ENCODE measurements at regions not wholly inside any gene's neighbourhood (a gene's known extent, or its start where the extent isn't known, plus 50 kb on each side); places are given as distances from the start of the nearest gene placed in this dataset.

- Histone ChIP-seq H4K8ac (replicated peaks; ENCODE audit: insufficient read length, low read depth, low read length) (no peak overlapping the region), H3K4me2 (ENCODE audit: insufficient read depth, insufficient read length, low read length) (no peak overlapping the region), H2BK12ac (ENCODE audit: insufficient read length, low read depth, low read length) (no peak overlapping the region), H3K9me3 (ENCODE audit: control insufficient read depth, low read depth, low read length) (no peaks in the 10 kb centered on the region), H3K56ac (ENCODE audit: insufficient read length, low read depth, low read length) (no peak overlapping the region), H4K20me1 (ENCODE audit: control insufficient read depth, insufficient read depth, insufficient read length) (no peaks in the 10 kb centered on the region), H2BK5ac (ENCODE audit: insufficient read length, low read length) (no peak overlapping the region), H3K23me2 (ENCODE audit: insufficient read length, low read depth, low read length, poor library complexity, severe bottlenecking) (no peaks in the 10 kb centered on the region), H2BK15ac (ENCODE audit: low read depth, low read length) (no peak overlapping the region), H3K4ac (ENCODE audit: low read depth, low read length) (no peak overlapping the region), H3K4me1 (ENCODE audit: insufficient read depth, low read length) (no peaks in the 10 kb centered on the region), H3K14ac (ENCODE audit: insufficient read depth, low read length) (no peak overlapping the region), H2BK20ac (ENCODE audit: low read depth, low read length, poor library complexity, severe bottlenecking) (no peak overlapping the region), H3K27ac (ENCODE audit: insufficient read length, low read depth, low read length) (no peak overlapping the region), H4K5ac (ENCODE audit: insufficient read length, low read depth, low read length) (no peak overlapping the region), H2AK5ac (ENCODE audit: insufficient read length, low read length) (no peak overlapping the region), H3K79me2 (ENCODE audit: insufficient read depth, low read length) (no peaks in the 10 kb centered on the region), H2AFZ (ENCODE audit: low read length) (no peak overlapping the region), H3T11ph (ENCODE audit: low read length) (no peak overlapping the region), H3K18ac (ENCODE audit: insufficient read length, low read depth, low read length) (no peak overlapping the region), H2BK120ac (ENCODE audit: low read depth, low read length, poor library complexity, severe bottlenecking) (no peak overlapping the region), H4K91ac (ENCODE audit: insufficient read length, low read depth, low read length) (no peak overlapping the region), H3K9ac (ENCODE audit: extremely low read depth, insufficient read length, low read length) (no peak overlapping the region), H3K23ac (ENCODE audit: insufficient read length, low read depth, low read length) (no peak overlapping the region), H3K79me1 (ENCODE audit: insufficient read depth, low read depth, low read length, poor library complexity, severe bottlenecking) (no peaks in the 10 kb centered on the region), H3K27me3 (ENCODE audit: insufficient read depth, low read length) (no peaks in the 10 kb centered on the region)
- WGBS (ENCODE audit: extremely low coverage, insufficient read length, low lambda C conversion rate), result no CpG with 5 or more reads among the region's 1 CpG
- H3K27me3 Mint-ChIP-seq (ENCODE audit: low read depth), result no peaks in the 10 kb centered on the region; the same call in 1 of the 2 replicates
- H3K4me3 Mint-ChIP-seq, result no peak overlapping the region
- TF ChIP-seq CTCF (conservative IDR thresholded peaks at IDR 0.05), result no peak
- H3K27ac Mint-ChIP-seq, result no peak overlapping the region
- H3K4me1 Mint-ChIP-seq, result peaks cover 5 to 9% of the 10 kb centered on the region in 2 experiments; a peak in 3 of 4 replicates
- DNase-seq, result no peak
- peaks cover 6 to 13% (median 6%) of the 10 kb centered on the region in 3 experiments; a peak in 6 of 7 replicates for H3K36me3 Mint-ChIP-seq (ENCODE audit: insufficient read depth in 1 of 3, low read depth in 3 of 3)
- peaks cover 0 to 11% of the 10 kb centered on the region in 2 experiments; a peak in 2 of 5 replicates for H3K9me3 Mint-ChIP-seq
Observed at GRCh38 chr2:138205281-138205680, 241.0 kb downstream of the HNMT start.

Measured in H9 (cell line).